ENCODE measurements at regions not wholly inside any gene's neighbourhood (a gene's known extent, or its start where the extent isn't known, plus 50 kb on each side); places are given as distances from the start of the nearest gene placed in this dataset.

GRCh38 chr21:38570596-38570995 lies 72.3 kb upstream of the ERG start:
- Histone ChIP-seq H3K27ac (ENCODE audit: low read depth in 1 of 2, low read length in 2 of 2) (no peak overlapping the region), H3K9me3 (ENCODE audit: control insufficient read depth in 4 of 4, low read length in 3 of 4) (no peaks in the 10 kb centered on the region), H3K9ac (ENCODE audit: low read depth in 1 of 2, low read length in 2 of 2) (no peak overlapping the region), H3K4me1 (ENCODE audit: control insufficient read depth in 4 of 4, insufficient read depth in 4 of 4, low read length in 3 of 4) (no peaks in the 10 kb centered on the region), H3K36me3 (ENCODE audit: control insufficient read depth in 4 of 4, insufficient read depth in 3 of 4, low read depth in 1 of 4, low read length in 3 of 4) (no peaks in the 10 kb centered on the region), H3K4me3 (ENCODE audit: low read depth in 1 of 3, low read length in 3 of 3) (no peak overlapping the region), H3K27me3 (ENCODE audit: control insufficient read depth in 4 of 4, insufficient read depth in 4 of 4, low read length in 3 of 4) (peaks cover 0 to 4% (median 2%) of the 10 kb centered on the region in 4 donors)
- DNase-seq (ENCODE audit: low spot score) = no peak
- TF ChIP-seq GABPA (IDR thresholded peaks at IDR 0.05 in 1 of 2, conservative IDR thresholded peaks at IDR 0.05 in 1 of 2) = no peak
- TF ChIP-seq ATF3 (IDR thresholded peaks at IDR 0.05) = no peak
- TF ChIP-seq HNF4G (IDR thresholded peaks at IDR 0.05) = no peak
- TF ChIP-seq JUND (IDR thresholded peaks at IDR 0.05) = no peak
- no peak for TF ChIP-seq TAF1 (conservative IDR thresholded peaks at IDR 0.05)
- no peak for TF ChIP-seq CTCF (IDR thresholded peaks at IDR 0.05; ENCODE audit: low read depth, low read length, missing input control)
- TF ChIP-seq YY1 (IDR thresholded peaks at IDR 0.05) = no peak
- TF ChIP-seq, protein P1, sequence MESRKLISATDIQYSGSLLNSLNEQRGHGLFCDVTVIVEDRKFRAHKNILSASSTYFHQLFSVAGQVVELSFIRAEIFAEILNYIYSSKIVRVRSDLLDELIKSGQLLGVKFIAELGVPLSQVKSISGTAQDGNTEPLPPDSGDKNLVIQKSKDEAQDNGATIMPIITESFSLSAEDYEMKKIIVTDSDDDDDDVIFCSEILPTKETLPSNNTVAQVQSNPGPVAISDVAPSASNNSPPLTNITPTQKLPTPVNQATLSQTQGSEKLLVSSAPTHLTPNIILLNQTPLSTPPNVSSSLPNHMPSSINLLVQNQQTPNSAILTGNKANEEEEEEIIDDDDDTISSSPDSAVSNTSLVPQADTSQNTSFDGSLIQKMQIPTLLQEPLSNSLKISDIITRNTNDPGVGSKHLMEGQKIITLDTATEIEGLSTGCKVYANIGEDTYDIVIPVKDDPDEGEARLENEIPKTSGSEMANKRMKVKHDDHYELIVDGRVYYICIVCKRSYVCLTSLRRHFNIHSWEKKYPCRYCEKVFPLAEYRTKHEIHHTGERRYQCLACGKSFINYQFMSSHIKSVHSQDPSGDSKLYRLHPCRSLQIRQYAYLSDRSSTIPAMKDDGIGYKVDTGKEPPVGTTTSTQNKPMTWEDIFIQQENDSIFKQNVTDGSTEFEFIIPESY (IDR thresholded peaks at IDR 0.05) = no peak
- TF ChIP-seq HNF4A (conservative IDR thresholded peaks at IDR 0.05) = no peak
- TF ChIP-seq RXRA (IDR thresholded peaks at IDR 0.05) = no peak
- TF ChIP-seq NR2F2 (IDR thresholded peaks at IDR 0.05) = no peak
- no peak for TF ChIP-seq FOXA2 (IDR thresholded peaks at IDR 0.05)
- no peak for TF ChIP-seq MAX (IDR thresholded peaks at IDR 0.05)
- no peak for TF ChIP-seq FOXA1 (IDR thresholded peaks at IDR 0.05)
- TF ChIP-seq RAD21 (IDR thresholded peaks at IDR 0.05) = no peak
- TF ChIP-seq EGR1 (IDR thresholded peaks at IDR 0.05; ENCODE audit: low read depth in 2 of 2) = no peak
- TF ChIP-seq, protein P2, sequence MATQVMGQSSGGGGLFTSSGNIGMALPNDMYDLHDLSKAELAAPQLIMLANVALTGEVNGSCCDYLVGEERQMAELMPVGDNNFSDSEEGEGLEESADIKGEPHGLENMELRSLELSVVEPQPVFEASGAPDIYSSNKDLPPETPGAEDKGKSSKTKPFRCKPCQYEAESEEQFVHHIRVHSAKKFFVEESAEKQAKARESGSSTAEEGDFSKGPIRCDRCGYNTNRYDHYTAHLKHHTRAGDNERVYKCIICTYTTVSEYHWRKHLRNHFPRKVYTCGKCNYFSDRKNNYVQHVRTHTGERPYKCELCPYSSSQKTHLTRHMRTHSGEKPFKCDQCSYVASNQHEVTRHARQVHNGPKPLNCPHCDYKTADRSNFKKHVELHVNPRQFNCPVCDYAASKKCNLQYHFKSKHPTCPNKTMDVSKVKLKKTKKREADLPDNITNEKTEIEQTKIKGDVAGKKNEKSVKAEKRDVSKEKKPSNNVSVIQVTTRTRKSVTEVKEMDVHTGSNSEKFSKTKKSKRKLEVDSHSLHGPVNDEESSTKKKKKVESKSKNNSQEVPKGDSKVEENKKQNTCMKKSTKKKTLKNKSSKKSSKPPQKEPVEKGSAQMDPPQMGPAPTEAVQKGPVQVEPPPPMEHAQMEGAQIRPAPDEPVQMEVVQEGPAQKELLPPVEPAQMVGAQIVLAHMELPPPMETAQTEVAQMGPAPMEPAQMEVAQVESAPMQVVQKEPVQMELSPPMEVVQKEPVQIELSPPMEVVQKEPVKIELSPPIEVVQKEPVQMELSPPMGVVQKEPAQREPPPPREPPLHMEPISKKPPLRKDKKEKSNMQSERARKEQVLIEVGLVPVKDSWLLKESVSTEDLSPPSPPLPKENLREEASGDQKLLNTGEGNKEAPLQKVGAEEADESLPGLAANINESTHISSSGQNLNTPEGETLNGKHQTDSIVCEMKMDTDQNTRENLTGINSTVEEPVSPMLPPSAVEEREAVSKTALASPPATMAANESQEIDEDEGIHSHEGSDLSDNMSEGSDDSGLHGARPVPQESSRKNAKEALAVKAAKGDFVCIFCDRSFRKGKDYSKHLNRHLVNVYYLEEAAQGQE (IDR thresholded peaks at IDR 0.05) = no peak
- no peak for TF ChIP-seq SP1 (IDR thresholded peaks at IDR 0.05)
- WGBS = 85% methylated on average over 6 of the region's 6 CpGs

Measured in liver (tissue), 8 donors.